GM12892 (cell line): ENCODE measurements at regions not wholly inside any gene's neighbourhood (a gene's known extent, or its start where the extent isn't known, plus 50 kb on each side); places are given as distances from the start of the nearest gene placed in this dataset.

Experiments used
- POLR2A ChIP-seq: IDR thresholded peaks from 2 replicates; pipeline ENCODE4 v1.6.1; 2011; ENCODE audit warnings: low read depth, low read length, control low read depth
- POLR2AphosphoS5 ChIP-seq: IDR thresholded peaks from 2 replicates; pipeline ENCODE4 v1.6.1; 2011; ENCODE audit warnings: low read depth, low read length, control low read depth

- TF ChIP-seq POLR2AphosphoS5 (no peak), POLR2A (no peak)
Measured at GRCh38 chr6:117008618-117009017, 131.6 kb downstream of the RFX6 start.
